GM21526 (cell line): ENCODE measurements at regions not wholly inside any gene's neighbourhood (a gene's known extent, or its start where the extent isn't known, plus 50 kb on each side); places are given as distances from the start of the nearest gene placed in this dataset.

Experiments used
- ATAC-seq: cut with Tn5 transposase; IDR thresholded peaks from one replicate; pipeline ENCODE4 v1.9.1; 2021; ENCODE audit warnings: moderate library complexity; ENCODE audit not compliant: unreplicated experiment, low FRiP score

- no peak for ATAC-seq
Observed at GRCh38 chr9:89803403-89803802, 198.6 kb downstream of the GADD45G start.

GRCh38 chr9:89804766-89805531 is 200.1 kb downstream of the GADD45G start:
- ATAC-seq = no peak

- no peak for ATAC-seq
Observed at GRCh38 chr9:89805571-89806292, 200.9 kb downstream of the GADD45G start.

GRCh38 chr9:89806371-89807100 is 201.7 kb downstream of the GADD45G start:
- ATAC-seq = no peak

- no peak for ATAC-seq
Observed at GRCh38 chr9:89807101-89807395, 202.2 kb downstream of the GADD45G start.

GRCh38 chr9:89807682-89808075 is 202.9 kb downstream of the GADD45G start:
- no peak for ATAC-seq

GRCh38 chr9:89808076-89808755 is 203.4 kb downstream of the GADD45G start:
- no peak for ATAC-seq

GRCh38 chr9:89808756-89809181 is 204.0 kb downstream of the GADD45G start:
- ATAC-seq = no peak

- ATAC-seq = no peak
Observed at GRCh38 chr9:89810431-89810830, 205.6 kb downstream of the GADD45G start.

GRCh38 chr9:89811356-89811755 is 206.5 kb downstream of the GADD45G start:
- no peak for ATAC-seq

GRCh38 chr9:89811886-89812450 is 207.2 kb downstream of the GADD45G start:
- ATAC-seq = no peak

- no peak for ATAC-seq
Observed at GRCh38 chr9:89812556-89813181, 207.9 kb downstream of the GADD45G start.

- ATAC-seq = no peak
Observed at GRCh38 chr9:89813482-89813881, 208.7 kb downstream of the GADD45G start.

GRCh38 chr9:89814340-89815040 is 209.7 kb downstream of the GADD45G start:
- no peak for ATAC-seq

GRCh38 chr9:89815061-89815902 is 210.5 kb downstream of the GADD45G start:
- peak; percentile 35 for ATAC-seq

GRCh38 chr9:89815903-89816573 is 211.2 kb downstream of the GADD45G start:
- peak; percentile 90 for ATAC-seq

GRCh38 chr9:89817151-89817950 is 212.5 kb downstream of the GADD45G start:
- no peak for ATAC-seq
